SHP77 (cell line): ENCODE measurements at regions not wholly inside any gene's neighbourhood (a gene's known extent, or its start where the extent isn't known, plus 50 kb on each side); places are given as distances from the start of the nearest gene placed in this dataset.

ENCODE experiments used
- DNase-seq, 2 experiments: peaks; one replicate each; lab custom pipeline; 2025; lab: John Stamatoyannopoulos, UW

DNA sequence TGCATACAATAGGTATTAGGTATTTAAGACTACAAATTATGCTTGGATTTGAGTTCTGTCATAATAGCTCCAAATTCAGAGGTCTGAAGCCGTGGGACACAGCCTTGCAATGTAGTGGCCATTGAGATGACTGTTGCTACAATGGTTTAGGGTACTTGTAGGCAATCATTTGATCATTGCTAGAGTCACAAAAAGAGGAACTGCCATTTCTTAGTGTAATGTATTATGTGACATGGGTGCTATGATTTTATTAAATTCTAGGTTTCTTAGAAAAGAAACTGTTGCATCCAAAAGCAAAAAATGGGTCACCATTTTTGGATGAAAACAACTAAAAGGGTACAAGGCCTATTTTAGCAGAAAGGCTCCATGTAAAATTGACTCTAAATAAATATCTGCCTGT, 129.9 kb upstream of the ZNF644 start:
- no peak for DNase-seq

DNA sequence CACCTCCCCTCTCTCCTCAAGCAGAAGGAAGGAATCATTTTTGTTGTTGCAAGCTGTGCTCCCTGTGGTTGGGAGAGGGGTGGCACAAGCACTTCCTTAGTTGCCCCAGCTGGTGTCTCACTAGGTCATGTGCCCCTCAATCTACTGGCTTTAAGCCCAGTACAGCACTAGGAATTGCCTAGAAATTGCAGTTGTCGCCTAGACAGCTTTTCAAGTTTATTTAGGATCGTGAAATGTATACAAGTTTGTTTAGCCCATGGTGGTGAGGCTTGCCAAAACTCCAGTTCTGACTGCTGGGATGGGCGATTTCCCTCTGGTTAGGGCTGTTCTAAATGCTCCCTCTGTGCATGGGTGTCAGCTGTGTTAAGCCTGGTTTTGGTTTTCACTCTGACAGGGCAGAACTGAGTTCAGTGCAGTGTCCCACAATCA, 126.8 kb upstream of the ZNF644 start:
- DNase-seq: no peak

GRCh38 chr1:91141858-91142257, 120.0 kb upstream of the ZNF644 start:
- DNase-seq: no peak

DNA sequence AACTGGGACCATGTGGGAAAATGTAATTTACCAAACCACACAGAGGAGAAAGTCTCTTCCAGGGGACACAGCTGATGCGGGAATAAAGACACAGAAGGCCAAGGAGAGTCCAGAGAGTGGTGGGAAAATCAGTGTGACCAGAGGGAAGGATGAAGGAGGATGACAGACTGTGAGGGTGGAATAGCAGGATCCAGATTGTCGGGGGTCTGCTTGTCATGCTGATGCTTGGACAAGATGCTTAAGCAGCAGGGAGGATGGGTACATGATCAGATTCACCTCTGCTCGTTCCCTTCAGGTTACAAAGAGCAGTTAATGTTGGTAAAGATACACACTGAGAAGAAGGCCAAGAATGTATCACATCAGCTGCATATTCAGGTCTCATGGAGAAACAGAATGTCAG, 117.1 kb upstream of the ZNF644 start:
- DNase-seq: no peak

GRCh38 chr1:91137173-91137852, 115.5 kb upstream of the ZNF644 start:
- no peak for DNase-seq

- no peak for DNase-seq
Measured at GRCh38 chr1:91135799-91136198, 114.0 kb upstream of the ZNF644 start.

DNA sequence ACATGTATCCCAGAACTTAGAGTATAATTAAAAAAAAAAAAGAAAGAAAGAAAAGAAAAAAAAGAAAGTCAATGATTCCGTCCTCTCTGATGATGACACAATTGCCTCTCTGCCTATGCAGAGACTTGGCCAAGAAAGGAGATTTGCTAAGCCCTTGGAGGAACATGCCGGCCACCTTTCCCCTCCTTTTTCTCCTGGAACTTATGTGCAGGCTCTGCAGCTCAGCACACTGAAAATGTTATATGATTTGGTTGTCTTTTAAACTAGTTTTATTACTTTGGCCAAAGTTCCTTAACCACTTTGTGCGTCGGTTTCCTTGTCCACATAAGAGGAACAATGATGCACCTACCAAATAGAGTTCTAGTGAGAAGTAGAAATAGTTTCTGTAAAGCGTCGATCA, 111.4 kb upstream of the ZNF644 start:
- DNase-seq: no peak

DNA sequence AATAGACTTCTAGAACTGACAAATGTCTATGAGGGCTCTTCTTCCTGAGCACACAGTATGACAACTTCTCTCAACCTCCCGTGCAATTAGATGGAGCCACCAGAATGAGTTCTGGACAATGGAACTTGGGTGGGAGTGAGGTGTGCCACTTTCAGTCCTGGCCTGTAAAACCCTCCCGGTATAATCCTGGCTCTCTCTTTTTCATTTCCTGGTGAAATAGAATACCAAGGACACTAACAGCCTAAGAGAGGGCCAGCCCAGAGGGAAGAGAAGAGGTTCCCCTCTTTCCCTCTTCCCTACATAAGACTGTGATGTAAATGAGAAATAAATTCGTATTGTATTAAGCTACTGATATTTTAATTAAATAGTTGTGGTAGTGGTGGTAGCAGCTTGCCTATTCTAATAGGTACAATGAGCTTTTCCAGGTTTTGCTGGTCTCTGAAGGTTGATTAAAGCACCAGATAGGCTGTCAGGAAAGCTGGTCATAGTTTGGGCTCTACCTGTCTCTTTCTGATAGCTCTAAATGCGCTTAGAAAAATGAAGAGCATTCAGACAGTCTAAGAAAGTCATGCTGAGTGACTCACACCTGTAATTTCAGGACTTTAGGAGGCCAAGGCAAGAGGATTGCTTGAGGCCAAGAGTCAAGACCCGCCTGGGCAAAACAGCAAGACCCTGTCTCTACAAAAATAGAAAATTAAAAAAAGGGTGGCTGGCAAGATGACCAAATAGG, 108.6 kb upstream of the ZNF644 start:
- no peak for DNase-seq

DNA sequence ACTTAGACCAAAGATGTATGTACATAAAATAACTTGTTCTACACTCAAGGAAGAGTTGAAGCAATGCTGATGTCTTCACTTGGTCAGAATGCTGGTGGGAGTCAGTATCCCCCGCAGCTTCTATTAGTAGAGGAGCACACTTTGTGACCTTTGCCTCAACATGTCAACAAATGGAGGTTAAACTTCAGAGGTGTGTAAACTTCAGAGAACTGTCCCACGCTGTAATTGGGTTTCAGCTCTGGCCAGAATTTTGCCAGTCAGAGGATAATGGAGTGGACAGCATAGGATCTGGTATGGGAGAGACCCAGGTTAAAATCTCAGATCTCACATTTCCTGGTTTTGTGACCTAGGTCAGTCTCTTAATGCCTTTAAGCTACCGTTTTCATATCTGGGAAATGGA, 107.6 kb upstream of the ZNF644 start:
- no peak for DNase-seq

DNA sequence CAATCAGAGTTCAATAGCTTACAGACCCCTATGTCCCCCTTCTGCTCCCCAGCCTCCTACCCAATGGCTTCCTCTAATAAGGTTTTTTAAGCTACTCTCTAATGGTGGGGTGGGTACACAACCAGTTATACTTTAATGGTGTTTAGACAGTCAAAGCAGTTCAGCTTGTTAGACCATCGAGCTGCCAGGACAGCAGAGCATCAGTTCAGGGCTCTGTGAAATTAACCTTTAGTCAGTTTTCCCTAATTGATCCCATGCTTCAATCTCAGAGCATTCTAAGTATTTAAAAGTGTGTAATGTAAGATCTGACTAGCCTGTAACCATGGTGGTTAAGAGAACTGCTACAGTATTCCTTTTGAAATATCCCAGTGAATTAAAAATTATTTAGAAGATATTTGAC, 107.2 kb upstream of the ZNF644 start:
- no peak for DNase-seq

DNA sequence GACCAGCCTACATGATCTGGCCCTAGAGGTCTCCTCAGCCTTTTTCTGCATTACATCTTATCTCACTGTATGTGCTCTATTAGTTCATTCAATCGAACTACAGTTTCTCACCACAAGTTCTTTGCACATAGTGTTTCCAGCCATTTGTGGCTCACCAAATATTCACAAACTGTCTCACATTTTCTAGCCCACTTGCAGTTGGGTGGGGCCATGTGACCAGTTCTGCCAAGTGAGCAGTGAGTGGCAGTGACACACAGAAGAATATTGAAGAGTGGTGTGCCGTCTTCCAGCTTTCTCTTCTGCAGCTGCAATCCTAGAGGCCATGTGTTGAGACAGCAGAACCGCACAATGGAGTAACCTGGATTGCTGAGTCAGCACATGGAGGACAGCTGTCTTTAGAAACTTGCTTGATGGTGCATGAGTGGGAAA, 103.2 kb upstream of the ZNF644 start:
- DNase-seq: no peak

- no peak for DNase-seq
Measured at GRCh38 chr1:91124290-91124985, 102.6 kb upstream of the ZNF644 start.

- DNase-seq: no peak
Measured at GRCh38 chr1:91123773-91124172, 101.9 kb upstream of the ZNF644 start.

- no peak for DNase-seq
Measured at GRCh38 chr1:91123319-91123718, 101.5 kb upstream of the ZNF644 start.

GRCh38 chr1:91122106-91122717, 100.4 kb upstream of the ZNF644 start:
- DNase-seq: no peak

GRCh38 chr1:91121366-91121765, 99.5 kb upstream of the ZNF644 start:
- no peak for DNase-seq

DNA sequence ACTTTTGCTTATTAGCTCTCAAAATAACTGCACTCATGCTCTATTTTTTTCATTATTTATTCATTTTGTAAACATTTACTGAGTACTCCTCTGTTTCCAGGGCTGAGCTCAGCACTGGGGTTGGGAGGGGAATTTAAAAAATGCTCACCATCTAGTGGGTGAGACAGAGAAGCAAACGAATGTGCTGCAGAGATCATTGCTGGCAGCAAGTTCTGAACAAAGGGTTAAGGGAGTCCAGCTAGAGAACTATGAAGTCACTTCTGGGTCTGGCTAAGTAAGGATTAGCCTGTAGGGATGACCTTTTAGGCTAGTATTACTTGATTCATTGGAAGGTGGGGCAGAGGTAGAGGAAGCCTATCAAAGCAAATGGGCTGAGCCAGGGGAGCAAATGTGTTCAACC, 99.1 kb upstream of the ZNF644 start:
- DNase-seq: no peak

- no peak for DNase-seq
Measured at GRCh38 chr1:91120421-91120820, 98.6 kb upstream of the ZNF644 start.

DNA sequence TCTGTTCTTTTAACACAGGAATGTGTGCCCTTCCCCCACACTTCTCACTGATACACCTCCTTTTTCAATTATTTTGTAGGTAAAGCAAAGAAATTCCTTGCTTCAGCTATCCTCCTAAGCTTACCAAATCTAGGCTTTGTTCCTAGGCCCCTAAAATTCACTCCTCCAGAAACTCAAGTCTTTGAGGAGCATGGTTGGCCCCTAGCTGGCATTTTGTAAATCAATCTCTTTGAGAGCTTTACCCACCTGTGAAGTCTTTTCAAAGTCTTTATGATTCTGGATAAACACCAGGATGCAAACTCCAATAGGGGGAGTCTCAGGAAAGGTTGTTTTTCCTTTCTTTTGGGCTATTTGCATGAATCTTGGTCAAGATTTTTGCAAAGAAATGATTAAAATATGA, 82.9 kb upstream of the ZNF644 start:
- DNase-seq: no peak

DNA sequence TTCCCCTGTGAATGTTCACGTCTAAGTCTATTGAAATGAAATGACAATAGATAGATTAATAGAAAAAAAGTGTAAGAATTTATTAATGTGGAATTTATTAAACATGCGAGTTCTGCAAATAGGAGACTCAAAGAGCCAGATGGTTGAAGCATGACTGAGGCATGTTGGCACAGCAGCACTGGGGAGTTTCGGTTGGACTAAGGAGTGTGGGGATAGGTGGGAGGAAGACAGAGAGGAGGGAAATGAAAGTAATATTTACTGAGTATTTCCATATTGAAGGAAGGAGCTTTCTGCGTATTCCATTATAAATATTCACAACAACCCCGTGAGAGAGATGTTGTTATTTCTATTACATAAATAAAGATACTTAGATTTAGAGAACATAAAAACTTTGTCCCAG, 79.5 kb upstream of the ZNF644 start:
- DNase-seq: no peak

DNA sequence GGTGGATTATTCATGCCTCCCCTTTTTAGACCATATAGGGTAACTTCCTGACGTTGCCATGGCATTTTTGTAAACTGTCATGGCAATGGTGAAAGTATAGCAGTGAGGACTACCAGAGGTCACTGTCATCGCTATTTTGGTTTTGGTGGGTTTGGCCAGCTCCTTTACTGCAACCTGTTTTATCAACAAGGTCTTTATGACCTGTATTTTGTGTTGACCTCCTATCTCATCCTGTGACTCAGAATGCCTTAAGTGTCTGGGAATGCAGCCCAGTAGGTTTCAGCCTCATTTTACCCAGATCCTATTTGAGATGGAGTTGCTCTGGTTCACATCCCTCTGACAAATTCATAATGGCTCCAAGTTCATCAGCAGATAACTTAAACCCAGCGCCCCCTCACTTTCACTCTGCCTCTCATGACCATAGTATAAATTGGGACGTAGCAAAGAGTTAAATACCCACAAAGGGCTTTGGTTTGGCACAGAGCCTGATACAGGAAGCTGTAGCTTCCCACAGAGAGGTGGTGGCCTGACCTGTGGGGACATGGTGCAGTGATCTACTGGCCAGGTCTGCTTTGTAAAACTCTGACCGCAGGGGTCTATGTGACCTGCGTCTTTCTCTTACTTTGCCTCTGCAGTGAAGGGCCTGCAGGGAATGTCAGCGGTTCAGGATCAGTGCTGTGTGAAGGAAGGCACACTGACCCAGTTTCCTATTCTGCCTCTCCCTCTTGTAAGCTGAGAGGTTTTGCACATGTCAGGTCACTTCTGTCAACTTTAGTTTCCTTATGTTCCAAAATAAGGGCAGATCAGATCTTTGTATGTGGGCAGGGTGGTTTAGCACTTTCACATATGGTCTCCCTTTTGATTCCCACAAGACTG, 78.1 kb upstream of the ZNF644 start:
- DNase-seq: no peak
